Astrocyte of the cerebellum (primary cell): ENCODE measurements at regions not wholly inside any gene's neighbourhood (a gene's known extent, or its start where the extent isn't known, plus 50 kb on each side); places are given as distances from the start of the nearest gene placed in this dataset.

Source experiments
- DNase-seq: peaks from one replicate; pipeline ENCODE4 v3.0.0-alpha.2; 2011; ENCODE audit warnings: low read depth
- H3K4me3 ChIP-seq: 2 replicates; pipeline ENCODE4 v1.5.1; 2011; ENCODE audit warnings: mild to moderate bottlenecking, low read depth, low read length, moderate library complexity
- in situ Hi-C: cut with HindIII; loops from 2 replicates; pipeline ENCODE4 v1.10.0; 2017; ENCODE audit warnings: low sequenced_read_pairs
- TF ChIP-seq, protein P1 (sequence below): IDR thresholded peaks from 2 replicates; pipeline ENCODE4 v1.5.1; 2012; ENCODE audit warnings: low read length, low read depth, moderate library complexity, mild to moderate bottlenecking; ENCODE audit errors: missing control alignments

DNA sequence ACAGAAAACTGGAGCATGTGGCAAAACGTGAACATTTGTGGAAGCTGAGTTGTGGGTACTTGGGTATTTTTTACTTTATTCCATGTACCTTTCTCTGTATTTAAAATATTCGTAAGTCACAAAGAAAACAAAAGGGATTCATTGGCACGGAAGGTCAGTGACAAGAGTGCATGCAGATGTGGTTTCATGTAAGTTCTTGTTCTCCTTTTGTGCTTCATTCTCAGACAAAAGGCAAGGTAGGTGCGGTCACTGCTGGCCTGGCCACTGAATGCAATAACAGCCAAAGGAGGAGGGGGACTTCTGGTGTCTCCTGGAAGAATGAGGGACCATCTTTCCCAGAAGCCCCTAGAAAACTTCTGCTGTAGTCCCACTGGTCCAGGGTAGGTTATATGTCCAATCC, 200.0 kb upstream of the TOPAZ1 start:
- DNase-seq = no peak
- in situ Hi-C loops = no loop called here
- TF ChIP-seq, protein P1, sequence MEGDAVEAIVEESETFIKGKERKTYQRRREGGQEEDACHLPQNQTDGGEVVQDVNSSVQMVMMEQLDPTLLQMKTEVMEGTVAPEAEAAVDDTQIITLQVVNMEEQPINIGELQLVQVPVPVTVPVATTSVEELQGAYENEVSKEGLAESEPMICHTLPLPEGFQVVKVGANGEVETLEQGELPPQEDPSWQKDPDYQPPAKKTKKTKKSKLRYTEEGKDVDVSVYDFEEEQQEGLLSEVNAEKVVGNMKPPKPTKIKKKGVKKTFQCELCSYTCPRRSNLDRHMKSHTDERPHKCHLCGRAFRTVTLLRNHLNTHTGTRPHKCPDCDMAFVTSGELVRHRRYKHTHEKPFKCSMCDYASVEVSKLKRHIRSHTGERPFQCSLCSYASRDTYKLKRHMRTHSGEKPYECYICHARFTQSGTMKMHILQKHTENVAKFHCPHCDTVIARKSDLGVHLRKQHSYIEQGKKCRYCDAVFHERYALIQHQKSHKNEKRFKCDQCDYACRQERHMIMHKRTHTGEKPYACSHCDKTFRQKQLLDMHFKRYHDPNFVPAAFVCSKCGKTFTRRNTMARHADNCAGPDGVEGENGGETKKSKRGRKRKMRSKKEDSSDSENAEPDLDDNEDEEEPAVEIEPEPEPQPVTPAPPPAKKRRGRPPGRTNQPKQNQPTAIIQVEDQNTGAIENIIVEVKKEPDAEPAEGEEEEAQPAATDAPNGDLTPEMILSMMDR = no peak
- no peak overlapping the region for H3K4me3 ChIP-seq

DNA sequence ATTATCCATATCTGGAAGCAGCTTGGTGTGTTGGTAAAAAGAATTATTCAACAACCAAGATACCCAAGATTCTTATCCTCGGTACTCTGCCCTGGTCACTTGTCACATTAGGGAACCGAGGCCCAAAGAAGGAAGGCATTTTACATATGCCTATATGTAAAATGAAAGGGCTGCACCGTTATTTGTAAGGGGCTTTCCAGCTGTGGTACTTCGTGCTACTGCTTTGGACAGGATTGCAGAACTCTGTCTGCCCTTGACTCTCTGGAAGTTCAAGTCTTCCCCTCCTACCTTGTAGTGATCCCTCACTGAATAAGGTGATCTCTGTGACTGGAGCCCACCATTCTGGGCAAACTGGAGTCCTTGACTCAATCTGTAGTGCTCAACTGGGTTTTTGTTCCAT, 198.9 kb upstream of the TOPAZ1 start:
- TF ChIP-seq, protein P1 = no peak
- in situ Hi-C loops = no loop called here
- no peak for DNase-seq
- no peak overlapping the region for H3K4me3 ChIP-seq

DNA sequence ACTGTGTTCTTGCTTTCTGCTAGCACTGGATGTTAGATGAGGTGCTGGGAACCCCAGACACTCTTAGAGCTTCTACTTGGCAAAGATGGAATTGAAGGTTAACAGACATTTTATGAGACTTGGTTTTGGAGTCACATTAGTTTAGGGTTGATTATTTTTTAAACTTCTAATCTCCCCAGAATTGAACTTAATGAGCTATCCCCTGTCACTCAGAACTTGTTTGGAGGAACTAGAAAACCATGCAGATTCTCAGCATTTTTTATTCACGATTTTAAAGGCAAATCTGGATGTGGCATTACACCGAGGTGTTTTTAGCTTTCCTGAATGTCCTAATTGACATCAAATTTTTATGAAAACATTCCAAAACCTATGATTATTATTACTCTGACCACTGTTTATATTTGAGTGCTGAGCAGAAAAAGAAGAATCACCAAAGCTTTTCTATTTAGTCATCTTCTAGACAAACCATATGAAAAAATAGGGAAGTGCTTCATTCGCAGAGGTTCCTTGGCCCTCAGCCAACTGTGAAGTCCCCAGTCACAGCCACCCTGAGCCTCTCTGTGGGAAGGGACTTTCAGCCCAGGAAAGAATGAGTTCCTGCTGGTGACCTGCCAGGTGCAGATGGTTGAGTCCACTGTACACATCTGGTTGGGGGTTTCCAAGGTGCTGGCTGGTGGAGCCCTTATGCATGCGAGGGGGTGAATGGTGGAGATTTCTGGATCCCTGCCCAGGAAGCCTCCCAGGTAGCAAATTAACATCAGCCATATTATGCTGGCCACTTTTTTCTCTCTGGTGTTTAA, 196.0 kb upstream of the TOPAZ1 start:
- in situ Hi-C loops = no loop called here
- no peak for DNase-seq
- H3K4me3 ChIP-seq = no peak overlapping the region
- TF ChIP-seq, protein P1 = no peak

DNA sequence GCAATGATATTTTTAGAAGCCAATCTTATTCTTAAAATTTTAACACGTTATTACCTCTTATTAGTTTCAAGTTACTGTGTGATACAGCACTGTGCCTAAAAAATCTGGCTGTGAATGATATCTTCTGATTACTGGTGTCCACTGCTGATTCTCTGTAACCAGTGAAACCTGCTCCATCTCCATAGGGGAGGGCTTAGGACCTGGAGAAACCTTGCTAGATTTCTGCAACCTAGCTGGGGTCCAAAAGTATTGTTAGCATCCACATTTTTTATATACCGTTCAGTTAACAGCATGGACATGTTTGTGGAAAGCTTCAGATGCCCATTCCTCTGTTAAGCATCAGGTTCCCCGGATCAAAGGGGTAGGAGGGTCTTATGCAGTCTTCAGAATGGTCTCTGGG, 193.9 kb upstream of the TOPAZ1 start:
- no peak for DNase-seq
- in situ Hi-C loops = no loop called here
- H3K4me3 ChIP-seq = no peak overlapping the region
- TF ChIP-seq, protein P1 = no peak

DNA sequence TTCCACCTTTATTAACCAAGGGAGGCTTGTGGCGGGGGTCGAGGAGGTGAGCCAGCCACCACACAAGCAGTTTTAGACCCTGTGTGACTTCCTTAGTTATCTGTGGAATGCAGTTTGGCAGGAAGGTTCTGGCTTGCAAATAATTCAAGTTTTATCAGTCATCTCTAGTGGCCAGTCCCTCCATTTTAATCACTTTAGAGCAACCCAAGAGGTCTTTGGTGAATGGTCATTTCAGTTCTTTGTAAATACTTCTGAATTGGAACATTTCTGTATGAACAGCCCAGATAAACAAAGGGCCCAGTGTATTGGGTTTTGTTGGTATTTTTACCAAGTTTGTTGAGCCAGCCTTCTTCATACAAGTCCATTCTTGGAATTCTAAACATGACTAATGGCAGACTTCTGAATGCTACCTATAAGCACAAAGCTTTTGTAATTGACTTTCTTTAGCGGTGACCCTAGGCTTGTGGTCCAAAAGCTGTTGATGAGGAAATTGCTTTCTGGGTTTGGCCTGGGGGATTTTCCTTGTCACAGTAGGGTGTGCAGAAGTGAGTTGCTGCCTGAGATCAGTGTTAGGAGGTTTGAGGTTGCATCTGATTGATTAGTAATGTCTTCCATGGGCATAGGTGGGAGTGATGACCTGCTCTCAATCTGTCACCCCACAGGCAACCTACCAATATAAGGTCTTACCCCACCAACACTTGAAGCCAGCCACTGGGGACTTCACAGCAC, 193.3 kb upstream of the TOPAZ1 start:
- TF ChIP-seq, protein P1 = no peak
- in situ Hi-C loops = no loop called here
- peak; percentile 66 for DNase-seq
- H3K4me3 ChIP-seq = no peak overlapping the region

DNA sequence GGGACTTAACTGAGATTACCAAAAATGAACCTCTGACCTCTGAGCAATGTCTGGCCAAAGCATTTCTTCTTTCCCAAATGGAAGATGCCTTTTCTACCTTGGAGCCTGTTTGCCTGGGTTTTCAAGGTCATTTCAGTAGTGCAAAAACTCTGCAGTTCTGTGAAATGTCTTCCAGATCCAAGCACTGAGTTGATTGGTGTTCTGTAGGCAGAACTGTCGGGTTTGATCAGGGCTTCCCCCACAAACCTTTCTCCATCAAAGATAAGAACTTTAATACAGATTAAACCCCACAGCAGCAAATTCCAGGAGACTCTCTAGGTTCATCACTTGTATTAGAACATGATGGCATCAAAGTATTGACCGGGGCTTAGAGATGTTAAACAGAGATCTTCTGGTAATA, 192.7 kb upstream of the TOPAZ1 start:
- in situ Hi-C loops = no loop called here
- TF ChIP-seq, protein P1 = no peak
- H3K4me3 ChIP-seq = no peak overlapping the region
- DNase-seq = no peak
